ENCODE measurements at regions not wholly inside any gene's neighbourhood (a gene's known extent, or its start where the extent isn't known, plus 50 kb on each side); places are given as distances from the start of the nearest gene placed in this dataset.

DNA sequence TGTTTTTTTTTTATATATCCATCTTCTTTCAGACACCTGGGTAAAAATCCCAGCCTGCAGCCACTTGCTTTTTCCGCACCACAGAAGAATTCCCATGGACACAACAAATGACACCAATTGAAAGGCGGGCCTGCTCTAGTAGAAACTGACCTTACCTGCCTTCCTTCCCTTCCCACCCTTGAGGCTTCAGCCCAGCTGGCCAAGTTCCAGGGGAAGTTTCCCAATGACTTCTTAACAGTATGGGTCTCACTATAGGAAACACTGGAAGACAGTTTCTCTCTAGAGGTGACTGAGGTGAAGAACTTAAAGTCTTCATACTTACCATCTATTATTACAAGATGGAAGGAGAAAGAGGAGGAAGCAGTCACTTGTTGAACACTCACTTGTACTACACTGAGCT, 714.2 kb upstream of the NR2F2 start (continued):
- no peak for TF ChIP-seq ZNF674 (CRISPR knock-in tag; IDR thresholded peaks at IDR 0.05; ENCODE audit: low read depth)

DNA sequence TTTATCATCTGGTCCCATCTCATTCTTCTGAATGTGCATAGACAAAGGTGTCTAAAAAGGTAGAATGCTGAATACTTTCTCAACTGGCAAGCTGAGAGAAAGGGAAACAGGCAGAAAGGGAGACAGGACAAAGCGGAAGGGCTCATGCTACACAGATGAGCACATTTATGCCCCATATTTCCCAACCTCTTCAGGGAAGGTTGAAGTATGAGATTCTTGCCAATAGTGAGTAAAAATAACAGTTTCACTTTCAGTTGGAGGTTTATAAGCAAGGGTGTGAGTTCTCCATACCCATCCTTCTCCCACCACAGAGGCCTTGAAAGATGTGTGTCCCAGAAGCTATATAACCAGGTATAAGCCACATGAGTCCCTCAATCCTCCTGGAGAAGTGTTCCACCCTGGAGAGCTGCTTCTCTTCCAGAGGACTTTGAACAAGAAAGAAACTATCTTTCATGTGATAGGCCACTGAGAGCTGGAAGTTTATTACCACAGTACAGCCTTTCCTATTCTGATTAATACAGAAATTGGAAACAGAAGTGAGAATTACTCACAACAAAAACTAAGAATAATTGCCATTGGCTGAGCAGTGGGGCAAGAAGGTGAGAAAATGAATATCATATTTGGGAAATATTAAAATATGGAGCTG, 709.4 kb upstream of the NR2F2 start:
- H3K36me3 ChIP-seq (replicated peaks in 1 of 2; ENCODE audit: control insufficient read depth in 1 of 2, insufficient read depth in 2 of 2, low read length in 2 of 2): no peaks in the 10 kb centered on the region
- FAIRE-seq (no peak), ATAC-seq (no peak), DNase-seq (ENCODE audit: low spot score) (no peak)
- no peaks in the 10 kb centered on the region for H4K20me1 ChIP-seq (ENCODE audit: insufficient read depth, low read length)
- H2AFZ ChIP-seq (ENCODE audit: low read length): no peak overlapping the region
- H3K9me3 ChIP-seq (ENCODE audit: low read length): peaks cover 60% of the 10 kb centered on the region
- no peak overlapping the region for H3K4me3 ChIP-seq (replicated peaks in 1 of 3; ENCODE audit: insufficient read depth in 1 of 3, low read depth in 2 of 3, low read length in 3 of 3)
- in situ Hi-C loops (cut with HindIII; ENCODE audit: extremely low pct_ligation_motif_present, low pct_unique_long_range_greater_than_20kb): no loop called here
- intact Hi-C loops (cut with micrococcal nuclease; ENCODE audit: unreplicated experiment): no loop called here
- CTCF ChIA-PET (ENCODE audit: low intra/inter-chr PET ratio, low total read pairs): no interaction called here
- no peak for TF ChIP-seq NFE2L2 (IDR thresholded peaks at IDR 0.05; ENCODE audit: low read length)
- TF ChIP-seq, protein P1, sequence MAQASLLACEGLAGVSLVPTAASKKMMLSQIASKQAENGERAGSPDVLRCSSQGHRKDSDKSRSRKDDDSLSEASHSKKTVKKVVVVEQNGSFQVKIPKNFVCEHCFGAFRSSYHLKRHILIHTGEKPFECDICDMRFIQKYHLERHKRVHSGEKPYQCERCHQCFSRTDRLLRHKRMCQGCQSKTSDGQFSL (CRISPR knock-in tag; IDR thresholded peaks at IDR 0.05): no peak
- BruUV-seq (replicated peaks): no TSS peak
- no peak overlapping the region for H3K9ac ChIP-seq (ENCODE audit: insufficient read depth, low read depth, low read length)
- 35% methylated on average over 1 of the region's 1 CpG for WGBS (ENCODE audit: low lambda C conversion rate)
- H3K79me2 ChIP-seq (ENCODE audit: insufficient read depth, low read length): no peaks in the 10 kb centered on the region
- H3K27ac ChIP-seq (ENCODE audit: extremely low read length, insufficient read depth, low read length): no peak overlapping the region
- no peaks in the 10 kb centered on the region for H3K4me1 ChIP-seq (ENCODE audit: insufficient read depth, low read length)
- H3K4me2 ChIP-seq (ENCODE audit: low read depth, low read length): no peak overlapping the region
- no peaks in the 10 kb centered on the region for H3K27me3 ChIP-seq (ENCODE audit: control insufficient read depth in 1 of 2, insufficient read depth in 2 of 2, low read length in 2 of 2)
- POLR2A ChIA-PET: no interaction called here

DNA sequence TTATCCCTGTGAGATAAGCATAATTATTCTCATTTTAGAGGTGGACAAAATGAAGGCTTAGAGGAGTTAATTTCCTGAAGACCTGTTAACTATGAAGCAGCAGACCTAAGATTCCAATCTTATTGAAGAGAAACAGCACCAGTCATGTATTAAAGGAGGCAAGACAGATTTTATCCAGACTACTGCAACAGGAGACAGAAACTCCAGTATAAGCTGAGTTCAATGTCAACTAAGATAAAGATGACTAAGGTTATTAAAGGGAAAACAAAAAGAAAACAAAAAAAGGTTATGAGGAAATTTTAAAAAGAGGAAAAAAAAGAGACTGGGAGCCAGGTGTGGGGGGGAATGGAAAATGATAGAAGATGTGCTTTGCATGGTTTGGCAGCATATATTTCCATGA, 707.7 kb upstream of the NR2F2 start:
- BruUV-seq (replicated peaks): no TSS peak
- Histone ChIP-seq H3K4me3 (replicated peaks in 1 of 3; ENCODE audit: insufficient read depth in 1 of 3, low read depth in 2 of 3, low read length in 3 of 3) (no peak overlapping the region), H3K79me2 (ENCODE audit: insufficient read depth, low read length) (no peaks in the 10 kb centered on the region), H3K4me1 (ENCODE audit: insufficient read depth, low read length) (no peaks in the 10 kb centered on the region), H3K4me2 (ENCODE audit: low read depth, low read length) (no peak overlapping the region), H3K9me3 (ENCODE audit: low read length) (peaks cover 56% of the 10 kb centered on the region), H3K9ac (ENCODE audit: insufficient read depth, low read depth, low read length) (no peak overlapping the region), H3K27ac (ENCODE audit: extremely low read length, insufficient read depth, low read length) (no peak overlapping the region), H3K27me3 (ENCODE audit: control insufficient read depth in 1 of 2, insufficient read depth in 2 of 2, low read length in 2 of 2) (no peaks in the 10 kb centered on the region), H3K36me3 (replicated peaks in 1 of 2; ENCODE audit: control insufficient read depth in 1 of 2, insufficient read depth in 2 of 2, low read length in 2 of 2) (no peaks in the 10 kb centered on the region), H2AFZ (ENCODE audit: low read length) (no peak overlapping the region), H4K20me1 (ENCODE audit: insufficient read depth, low read length) (no peaks in the 10 kb centered on the region)
- in situ Hi-C loops (cut with HindIII; ENCODE audit: extremely low pct_ligation_motif_present, low pct_unique_long_range_greater_than_20kb) (no loop called here), intact Hi-C loops (cut with micrococcal nuclease; ENCODE audit: unreplicated experiment) (no loop called here)
- ChIA-PET POLR2A (no interaction called here), CTCF (ENCODE audit: low intra/inter-chr PET ratio, low total read pairs) (no interaction called here)
- ATAC-seq (no peak), FAIRE-seq (no peak), DNase-seq (ENCODE audit: low spot score) (no peak)
- TF ChIP-seq TBP (CRISPR knock-in tag; IDR thresholded peaks at IDR 0.05) (no peak), PAWR (CRISPR knock-in tag; IDR thresholded peaks at IDR 0.05; ENCODE audit: borderline replicate concordance) (no peak)
